ENCODE measurements at regions not wholly inside any gene's neighbourhood (a gene's known extent, or its start where the extent isn't known, plus 50 kb on each side); places are given as distances from the start of the nearest gene placed in this dataset.
A peak's percentile ranks its signal among the peaks of the same experiment; 100 is the strongest.

DNA sequence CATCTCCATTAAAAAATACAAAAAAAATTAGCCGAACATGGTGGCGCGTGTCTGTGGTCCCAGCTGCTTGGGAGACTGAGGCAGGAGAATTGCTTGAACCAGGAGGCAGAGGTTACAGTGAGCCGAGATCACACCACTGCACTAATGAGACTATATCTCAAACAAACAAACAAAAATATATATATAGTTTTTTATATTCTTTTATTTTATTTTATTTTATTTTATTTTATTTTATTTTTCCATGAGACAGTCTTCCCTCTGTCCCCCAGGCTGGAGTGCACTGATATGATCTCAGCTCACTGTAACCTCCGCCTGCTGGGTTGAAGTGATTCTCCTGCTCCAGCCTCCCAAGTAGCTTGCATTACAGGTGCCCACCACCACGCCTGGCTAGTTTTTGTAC, 79.5 kb downstream of the IRF2BPL start:
- no peak for DNase-seq (ENCODE audit: low spot score)

DNA sequence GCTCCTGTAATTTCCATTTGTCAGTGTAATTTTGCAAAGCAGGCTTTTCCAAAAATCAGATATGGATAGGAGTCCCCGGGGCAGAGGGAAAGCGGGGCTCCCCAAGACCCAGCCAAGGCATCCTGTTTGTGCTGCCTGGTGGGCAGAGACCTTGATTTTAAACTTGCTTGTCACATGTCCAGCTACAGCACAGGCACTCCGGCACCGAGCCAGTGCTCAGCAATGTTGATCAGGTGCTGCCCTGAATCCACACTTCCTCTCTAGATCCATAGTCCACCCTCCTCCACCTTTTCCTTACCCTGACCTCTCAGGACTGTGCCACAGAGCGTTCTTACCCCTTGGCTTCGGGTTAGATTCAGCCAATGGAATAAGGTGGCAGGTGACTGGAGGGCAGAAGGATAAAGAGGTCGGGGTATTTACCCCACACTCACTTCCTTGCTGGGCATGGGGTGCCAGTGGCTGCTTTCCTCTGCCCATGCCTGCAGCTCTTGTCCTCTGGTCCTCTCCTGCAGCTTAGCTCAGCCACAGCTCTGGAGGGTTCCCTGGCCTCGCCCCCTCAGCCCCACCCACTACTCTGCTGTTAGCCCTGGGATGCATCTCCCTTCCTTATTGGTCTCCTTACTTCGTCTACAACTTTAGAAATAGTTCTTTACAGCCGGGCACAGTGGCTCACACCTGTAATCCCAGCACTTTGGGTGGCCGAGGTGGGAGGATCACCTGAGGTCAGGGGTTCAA, 80.1 kb downstream of the IRF2BPL start:
- no peak for DNase-seq (ENCODE audit: low spot score)

DNA sequence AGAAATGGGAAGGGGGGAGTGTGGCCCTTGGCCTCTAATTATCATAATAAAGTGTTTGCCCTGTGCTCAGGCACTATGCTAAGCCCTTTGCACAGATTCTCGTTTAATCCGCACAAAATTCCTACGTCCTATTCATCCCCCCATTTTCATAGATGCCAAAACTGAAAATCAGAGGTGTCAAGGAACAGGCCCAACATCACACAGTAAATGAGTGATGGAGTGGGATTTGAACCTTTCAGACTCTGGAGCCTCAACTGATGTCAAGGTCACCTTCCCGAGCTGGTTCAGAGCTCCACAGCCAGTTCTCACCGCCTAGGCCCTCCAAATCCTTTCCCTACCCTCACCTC, 80.7 kb downstream of the IRF2BPL start:
- DNase-seq (ENCODE audit: low spot score), result no peak

DNA sequence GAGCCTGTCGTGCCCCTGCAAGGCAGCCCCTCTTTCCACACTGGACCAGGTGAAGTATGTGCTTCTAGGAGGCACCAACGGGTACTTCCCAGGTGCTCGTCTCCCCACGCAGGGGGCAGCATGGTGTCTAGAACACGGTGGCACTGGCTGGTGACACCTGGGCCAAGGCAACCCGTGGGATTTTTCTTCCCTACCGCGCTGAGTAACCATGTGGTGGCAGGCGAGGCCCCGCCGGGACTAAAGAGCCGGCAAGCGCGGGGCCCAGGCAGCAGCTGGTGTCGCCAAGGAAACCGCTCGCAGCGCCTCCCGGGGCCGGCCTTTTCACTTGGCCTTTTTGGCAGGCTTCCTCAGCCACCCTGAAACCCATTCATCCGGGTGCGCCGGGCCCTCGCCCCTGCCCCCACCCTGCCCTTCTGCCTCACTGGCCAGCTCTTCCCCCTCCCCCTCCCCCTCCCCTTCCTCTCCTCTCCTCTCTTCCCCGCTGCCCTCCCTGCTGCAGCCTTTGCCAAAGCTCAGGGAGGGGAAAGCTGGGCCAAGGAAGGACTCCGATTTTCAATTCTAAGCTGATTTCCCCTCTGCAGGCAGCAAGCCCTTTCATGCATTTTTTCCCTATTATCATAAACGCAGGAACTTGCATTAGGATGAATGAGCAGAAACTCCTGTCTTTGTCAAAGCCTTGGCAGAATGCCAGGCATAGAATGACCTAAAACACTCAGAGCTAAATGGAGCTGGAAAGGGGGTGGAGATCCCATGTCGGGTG, 81.2 kb downstream of the IRF2BPL start:
- peak; percentile 55 for DNase-seq (ENCODE audit: low spot score)

DNA sequence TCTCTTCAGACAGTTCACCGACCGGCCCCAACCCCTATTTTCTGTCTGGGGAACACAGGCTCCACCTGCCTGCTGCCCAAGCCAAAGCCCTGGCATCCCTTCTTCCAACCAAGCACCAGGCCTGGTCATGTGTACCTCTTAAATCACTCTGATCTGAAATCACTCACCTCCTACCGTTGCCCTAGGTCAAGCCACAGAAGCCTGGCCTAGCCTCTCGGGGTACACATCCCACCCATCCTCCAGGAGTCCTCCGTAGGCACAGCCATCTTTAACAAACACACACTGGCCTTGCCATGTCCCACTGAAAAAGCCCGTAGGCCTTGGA, 81.8 kb downstream of the IRF2BPL start:
- no peak for DNase-seq (ENCODE audit: low spot score)

DNA sequence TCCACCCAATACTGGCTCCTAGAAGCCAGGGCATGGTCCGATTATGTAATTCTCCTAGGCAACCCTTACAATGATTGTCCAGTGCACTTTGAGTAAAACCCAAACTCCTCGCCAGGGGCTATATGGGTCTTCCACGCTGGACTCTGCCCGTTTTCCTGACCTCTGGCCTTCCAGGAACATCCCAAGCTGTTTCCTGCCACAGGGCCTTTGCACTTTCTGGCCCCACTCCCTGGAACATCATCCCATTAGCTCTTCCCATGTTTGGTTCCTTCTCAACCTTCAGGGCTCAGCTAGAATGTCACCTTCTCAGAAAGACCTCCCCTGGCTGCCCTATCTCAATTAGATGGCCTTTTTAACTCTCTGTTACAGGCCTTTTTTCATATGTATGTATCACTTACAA, 85.4 kb downstream of the IRF2BPL start:
- DNase-seq (ENCODE audit: low spot score), result no peak

DNA sequence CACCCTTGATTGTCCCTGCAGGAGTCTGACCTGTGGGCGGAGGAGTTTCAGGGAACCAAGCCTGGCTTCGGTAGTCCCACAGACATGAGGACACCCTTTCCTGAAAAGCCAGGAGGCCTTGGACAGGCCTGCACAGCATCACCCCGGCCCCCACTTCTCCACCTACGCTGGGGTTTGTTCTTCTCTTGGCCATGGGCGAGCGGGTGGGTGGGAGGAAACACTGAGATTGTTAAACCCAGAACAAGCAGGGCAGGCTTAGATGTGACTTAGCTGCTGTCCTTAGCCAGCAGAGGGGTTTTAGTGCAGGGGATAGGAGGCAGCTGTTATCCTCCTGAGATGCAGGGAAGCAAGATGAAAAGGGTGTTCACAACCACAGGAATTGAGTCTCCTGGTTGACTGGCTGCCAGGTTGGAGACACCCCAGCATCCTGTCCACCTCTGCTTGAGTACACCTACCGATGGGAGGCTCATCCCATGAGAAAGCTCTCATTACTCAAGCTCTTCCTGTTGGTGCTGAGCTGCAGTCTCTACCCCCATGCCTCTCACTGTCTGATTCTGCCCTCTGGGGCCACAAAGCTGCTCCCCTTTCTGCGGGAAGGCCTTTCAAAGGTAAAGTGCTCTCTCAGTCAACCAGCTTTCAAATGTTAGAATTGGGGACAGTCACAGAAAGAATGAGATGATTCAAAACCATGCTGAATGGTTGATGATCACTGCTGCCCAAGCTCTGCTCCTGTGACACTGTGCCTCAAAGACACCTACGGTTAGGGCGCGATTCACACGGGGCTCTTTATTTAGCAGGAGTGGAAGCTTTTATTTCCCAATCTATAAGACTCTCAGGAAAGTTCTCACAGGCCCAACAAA, 86.3 kb downstream of the IRF2BPL start:
- DNase-seq (ENCODE audit: low spot score), result no peak

DNA sequence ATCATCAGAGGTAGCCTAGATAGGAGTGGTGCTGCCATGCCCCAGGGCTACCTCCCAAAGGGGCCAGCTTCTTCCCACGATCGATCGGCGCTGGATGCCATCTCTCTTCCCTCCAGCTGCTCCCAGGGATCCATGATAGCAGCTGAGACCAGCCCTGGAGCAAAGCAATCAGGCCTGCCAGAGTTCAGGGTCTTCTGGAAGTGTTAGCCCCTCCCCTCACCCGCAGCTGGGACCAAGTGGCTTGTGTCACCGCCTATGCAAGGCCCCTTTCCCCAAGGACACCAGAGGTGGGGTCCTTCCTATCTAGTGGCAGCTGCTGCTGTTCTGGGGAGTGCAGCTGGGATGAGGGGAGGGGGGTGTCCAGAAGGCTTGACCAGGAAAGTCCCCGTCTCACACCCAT, 87.0 kb downstream of the IRF2BPL start:
- DNase-seq (ENCODE audit: low spot score), result no peak

DNA sequence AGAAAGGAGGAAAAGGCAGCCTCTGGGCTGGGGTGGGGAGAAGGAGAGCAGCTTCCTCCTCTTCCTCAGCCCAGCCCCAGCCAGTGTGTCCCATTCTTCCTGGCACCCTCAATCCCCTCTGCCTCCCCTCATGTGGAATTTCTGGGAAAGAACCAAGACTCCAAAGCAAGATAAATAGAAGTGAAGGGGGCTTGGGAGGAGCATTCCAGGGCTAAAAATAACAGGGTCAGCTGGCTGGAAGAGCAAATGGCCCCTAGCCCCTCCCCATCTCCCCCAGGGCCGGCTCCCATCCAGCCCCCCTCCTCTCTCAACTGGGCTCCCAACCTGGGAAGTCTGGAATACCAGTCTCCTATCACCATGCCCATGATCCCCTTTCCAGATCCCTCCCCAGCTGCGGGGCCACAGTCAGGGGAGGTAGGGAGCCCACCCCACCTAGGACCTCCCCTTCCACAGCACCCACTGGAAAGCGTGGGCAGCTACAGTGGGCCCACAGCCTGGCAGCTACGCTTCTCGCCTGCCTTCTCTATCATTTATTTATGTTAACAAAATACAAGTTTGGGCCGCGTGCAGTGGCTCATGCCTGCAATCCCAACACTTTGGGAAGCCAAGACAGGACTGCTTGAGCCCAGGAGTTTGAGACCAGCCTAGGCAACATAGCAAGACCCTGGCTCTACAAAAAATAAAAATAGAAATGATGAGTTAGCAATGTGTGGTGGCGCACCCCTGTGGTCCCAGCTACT, 88.3 kb downstream of the IRF2BPL start:
- DNase-seq (ENCODE audit: low spot score), result no peak

DNA sequence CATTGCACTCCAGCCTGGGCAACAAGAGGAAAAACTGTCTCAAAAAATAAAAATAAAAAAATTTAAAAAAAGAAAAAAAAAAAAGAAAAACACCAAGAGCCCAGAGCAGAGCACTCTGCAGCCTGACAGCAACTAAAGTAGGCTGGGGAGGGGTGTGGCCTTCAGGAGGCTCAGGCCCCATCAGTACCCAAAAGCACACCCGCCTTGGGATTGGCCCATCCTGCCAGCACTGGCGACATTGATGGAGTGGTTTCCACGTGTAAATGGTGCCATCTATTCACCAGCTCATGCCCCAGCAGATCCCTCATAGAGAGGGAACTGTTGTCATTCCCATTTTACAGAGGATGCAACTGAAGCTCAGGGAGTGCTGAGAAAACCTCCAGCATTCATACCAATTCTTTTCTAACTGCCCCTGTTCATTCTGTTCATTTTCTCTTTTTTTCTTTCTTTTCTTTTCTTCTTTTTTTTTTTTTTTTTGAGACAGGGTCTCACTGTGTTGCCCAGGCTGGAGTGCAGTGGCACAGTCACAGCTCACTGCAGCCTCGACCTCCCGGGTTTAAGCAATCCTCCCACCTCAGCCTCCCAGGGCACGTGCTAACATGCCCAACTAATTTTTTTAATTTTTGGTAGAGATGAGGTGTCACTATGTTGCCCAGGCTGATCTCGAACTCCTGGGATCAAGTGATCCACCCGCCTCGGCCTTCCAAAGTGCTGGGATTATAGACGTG, 89.3 kb downstream of the IRF2BPL start:
- DNase-seq (ENCODE audit: low spot score), result no peak

DNA sequence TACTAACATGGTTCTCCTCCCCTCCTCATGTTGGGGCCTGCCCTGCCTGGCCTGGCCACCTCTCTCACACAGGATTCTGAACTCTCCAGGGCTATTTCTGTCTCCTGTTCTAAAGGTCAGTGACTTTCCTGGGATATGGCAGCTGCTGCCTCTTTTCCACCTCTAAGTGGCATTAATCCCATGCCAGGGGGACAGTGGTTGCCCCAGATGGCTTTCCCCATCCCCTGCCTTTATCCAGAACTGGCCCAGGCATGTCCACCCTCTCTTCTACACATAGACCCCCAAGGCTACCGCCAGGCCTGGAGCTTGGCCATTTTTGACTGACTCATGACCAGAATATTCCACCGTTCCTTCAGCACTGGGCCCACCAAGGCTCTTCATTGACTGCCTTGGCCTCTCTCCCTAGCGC, 90.4 kb downstream of the IRF2BPL start:
- no peak for DNase-seq (ENCODE audit: low spot score)

DNA sequence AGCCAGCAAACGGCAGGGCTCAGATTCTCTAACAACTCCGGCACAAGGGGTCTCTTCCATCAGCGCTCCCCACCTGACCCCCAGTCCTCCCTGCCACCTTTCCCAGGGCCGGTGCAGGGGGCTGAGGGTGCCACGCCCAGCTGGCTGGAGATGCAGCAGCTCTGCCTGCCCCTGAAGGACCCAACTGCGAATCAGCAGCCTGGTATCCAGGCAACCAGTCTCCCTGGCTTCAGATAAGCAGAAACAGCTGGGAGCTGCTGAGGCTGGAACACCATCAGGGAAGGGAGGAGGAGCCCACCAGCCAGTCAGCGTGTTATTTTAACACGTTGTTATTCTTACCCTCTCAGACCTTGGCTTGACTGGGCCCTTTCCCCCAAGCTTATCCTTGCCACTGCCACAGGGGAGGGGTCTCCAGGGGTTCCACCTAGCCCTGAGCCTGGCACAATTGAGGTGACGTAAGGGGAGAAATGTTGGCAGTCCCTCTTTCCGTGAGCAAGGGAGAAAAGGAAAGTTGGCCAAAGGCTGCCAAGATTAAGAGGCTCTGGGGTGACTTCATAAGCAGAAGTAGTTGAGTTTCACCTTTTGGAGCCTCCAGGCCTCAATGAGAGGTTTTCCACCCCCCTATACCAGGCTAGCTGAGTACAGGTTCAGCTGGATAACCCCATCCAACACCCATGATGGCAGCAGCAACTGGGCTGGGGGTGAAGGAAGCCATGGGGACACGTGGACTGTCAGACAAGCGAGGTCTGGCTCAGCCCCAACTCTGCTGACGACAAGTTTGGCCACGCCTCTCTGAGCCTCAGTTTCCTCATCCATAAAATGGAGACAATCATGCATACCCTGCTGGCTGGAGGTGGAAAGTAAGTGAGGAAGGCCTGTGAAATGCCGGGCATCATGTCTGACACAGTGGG, 91.1 kb downstream of the IRF2BPL start:
- DNase-seq (ENCODE audit: low spot score), result no peak

DNA sequence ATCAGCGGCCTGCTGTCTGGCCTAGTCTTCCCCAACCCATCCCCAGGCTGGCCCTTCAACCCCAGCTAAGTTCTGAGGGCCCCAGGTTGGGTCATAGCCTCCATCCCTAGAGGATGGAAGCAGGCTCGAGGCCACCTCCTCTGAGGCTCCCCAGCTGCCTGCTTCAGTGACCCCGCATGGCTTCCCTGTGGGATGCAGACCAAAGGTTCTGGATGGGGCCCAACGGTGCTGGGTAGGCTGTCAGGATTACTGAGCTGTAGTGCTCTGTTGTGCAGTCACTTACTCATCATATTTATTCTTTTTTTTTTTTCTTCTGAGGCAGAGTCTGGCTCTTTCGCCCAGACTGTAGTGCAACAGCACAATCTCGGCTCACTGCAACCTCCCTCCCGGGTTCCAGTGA, 92.0 kb downstream of the IRF2BPL start:
- DNase-seq (ENCODE audit: low spot score), result no peak

DNA sequence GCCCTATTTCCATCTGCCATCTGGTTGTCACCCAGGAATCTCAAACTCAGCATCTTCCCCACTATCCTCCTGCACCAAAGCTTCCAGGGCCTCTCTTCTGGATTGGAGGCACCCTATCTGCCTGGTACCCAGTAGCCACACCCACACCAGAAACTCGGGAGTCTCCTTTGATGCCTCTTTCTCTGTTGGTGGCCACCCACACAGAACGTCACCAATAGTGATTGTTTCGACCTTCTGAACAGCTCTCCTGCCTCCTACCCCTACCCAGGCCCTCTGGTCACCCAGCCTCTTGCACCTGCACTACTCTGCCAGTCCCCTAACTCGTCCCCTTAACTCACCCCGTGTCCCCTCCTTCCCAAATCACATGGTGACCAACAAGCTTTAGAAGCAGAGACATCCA, 95.0 kb downstream of the IRF2BPL start:
- no peak for DNase-seq (ENCODE audit: low spot score)

DNA sequence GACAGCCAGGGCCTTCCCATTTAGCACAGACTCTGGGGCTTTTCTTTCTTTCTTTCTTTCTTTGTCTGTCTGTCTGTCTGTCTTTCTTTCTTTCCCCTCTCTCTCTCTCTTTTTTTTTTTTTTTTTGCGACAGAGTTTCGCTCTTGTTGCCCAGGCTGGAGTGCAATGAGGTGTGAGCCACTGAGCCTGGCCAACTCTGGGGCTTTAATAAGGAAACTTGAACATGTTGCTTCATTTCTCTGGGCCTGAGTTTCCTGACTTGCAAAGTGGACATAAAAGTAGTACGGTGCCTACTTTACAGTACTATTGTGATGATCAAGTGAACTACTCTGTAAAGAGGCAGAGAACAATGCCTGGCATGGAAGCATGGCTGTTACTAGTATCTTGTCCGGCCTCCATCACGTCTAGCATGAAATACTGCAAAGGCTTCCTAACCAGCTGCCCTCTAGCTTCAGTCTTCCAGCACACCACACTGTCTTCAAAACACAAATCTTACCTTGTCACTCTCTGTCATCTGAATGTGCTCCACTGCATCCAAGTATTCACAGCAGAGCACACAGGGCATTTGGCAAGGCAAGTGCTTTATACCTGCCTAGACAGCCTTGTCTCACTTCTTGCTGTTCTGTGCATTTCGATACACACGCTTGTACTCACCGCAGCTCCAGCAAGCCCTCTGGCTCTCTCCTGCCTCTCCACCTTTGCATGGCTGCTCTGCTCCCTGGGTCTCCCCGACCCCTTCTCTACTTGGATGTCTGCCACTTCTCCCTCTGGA, 96.7 kb downstream of the IRF2BPL start:
- DNase-seq (ENCODE audit: low spot score), result no peak

DNA sequence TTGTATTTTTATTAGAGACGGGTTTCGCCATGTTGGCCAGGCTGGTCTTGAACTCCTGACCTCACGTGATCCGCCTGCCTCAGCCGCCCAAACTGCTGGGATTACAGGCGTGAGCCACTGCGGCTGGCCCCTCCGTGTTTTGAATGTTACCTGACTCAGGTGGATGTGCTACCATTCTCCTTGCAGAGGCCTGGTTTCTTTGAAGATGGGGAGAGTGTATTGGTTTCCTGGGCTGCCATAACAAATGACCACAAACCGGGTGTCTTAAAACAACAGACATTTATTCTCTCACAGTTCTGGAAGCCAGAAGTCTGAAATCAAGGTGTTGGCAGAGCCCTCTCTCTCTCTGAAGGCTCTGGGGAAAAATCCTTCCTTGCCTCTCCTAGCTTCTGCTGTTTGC, 98.0 kb downstream of the IRF2BPL start:
- no peak for DNase-seq (ENCODE audit: low spot score)

DNA sequence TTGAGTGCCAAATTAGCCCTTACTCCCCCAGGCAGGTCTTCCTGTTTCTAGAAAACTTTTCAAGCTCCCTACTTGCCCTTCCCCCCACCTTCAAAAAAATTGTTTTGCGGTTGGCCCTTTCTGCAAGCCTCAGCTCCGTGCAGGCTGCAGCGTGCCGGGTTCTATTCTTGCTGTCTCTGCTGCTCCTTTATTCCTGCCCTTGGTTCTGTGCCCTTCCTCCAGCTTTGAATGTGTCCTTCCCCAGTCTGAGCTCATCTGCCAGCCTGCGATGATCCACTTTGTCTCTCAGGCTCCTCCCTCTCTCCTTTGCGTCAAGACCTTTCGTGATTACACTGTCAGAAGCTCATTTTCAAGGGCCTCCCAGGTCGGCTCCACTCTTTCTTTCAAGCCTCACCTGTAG, 98.6 kb downstream of the IRF2BPL start:
- DNase-seq (ENCODE audit: low spot score), result no peak

DNA sequence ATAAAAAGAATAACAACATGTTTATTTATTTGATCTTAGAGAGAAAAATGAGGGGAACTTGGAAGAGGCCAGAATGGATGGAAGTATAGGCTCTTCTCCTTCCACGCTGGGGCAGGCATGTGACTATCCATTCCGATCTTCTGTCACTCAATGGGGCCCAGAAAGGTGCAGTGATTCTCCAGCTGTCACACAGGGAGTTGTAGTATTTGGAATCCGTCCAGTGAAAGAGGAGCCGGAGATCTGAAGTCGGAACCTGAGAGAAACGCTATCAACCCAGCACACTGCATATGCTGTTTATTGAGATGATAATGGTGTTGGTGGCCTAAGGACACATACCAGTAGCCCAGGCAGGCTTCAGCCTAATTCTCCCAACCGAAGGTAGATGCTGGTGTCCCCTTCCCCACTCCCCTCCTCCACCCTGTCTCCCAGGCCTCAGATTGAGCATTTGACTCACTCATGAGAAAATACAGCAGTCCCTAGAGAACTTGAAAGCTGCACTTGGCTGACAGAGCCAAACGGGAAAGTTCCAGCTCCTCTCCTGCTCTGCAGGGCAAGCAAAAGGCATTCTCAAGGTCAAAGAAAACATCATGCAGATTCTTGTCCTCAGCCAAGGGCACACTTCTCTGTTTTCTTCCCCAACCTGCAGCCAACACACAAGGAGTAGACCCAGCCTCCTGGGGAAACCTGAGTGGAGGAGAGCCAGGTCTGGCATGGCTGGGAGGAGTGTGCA, 100.4 kb downstream of the IRF2BPL start:
- DNase-seq (ENCODE audit: low spot score), result no peak

Measured in HuH-7.5 (cell line).